Subcutaneous abdominal adipose tissue (tissue), 5 donors: ENCODE measurements at regions not wholly inside any gene's neighbourhood (a gene's known extent, or its start where the extent isn't known, plus 50 kb on each side); places are given as distances from the start of the nearest gene placed in this dataset.

Source experiments
- H3K27ac ChIP-seq: one replicate; pipeline ENCODE4 v1.7.0; 2013; ENCODE audit warnings: low read depth, mild to moderate bottlenecking, inconsistent platforms, low read length, moderate library complexity
- H3K27me3 ChIP-seq, 5 donors: one replicate each; pipeline ENCODE4 v1.7.0; 2013; ENCODE audit warnings: low read length in 5 of 5, inconsistent platforms in 1 of 5; ENCODE audit not compliant: control insufficient read depth in 5 of 5, insufficient read depth in 4 of 5
- H3K36me3 ChIP-seq, 5 donors: one replicate each; pipeline ENCODE4 v1.7.0; 2013; ENCODE audit warnings: low read length in 5 of 5; ENCODE audit not compliant: control insufficient read depth in 5 of 5, insufficient read depth in 5 of 5
- H3K4me1 ChIP-seq, 5 donors: one replicate each; pipeline ENCODE4 v1.7.0; 2013; ENCODE audit warnings: low read length in 5 of 5, mild to moderate bottlenecking in 3 of 5, moderate library complexity in 1 of 5; ENCODE audit not compliant: control insufficient read depth in 5 of 5, insufficient read depth in 5 of 5
- H3K4me3 ChIP-seq, 5 donors: one replicate each; pipeline ENCODE4 v1.7.0; 2013; ENCODE audit warnings: low read length in 5 of 5, low read depth in 1 of 5
- H3K9ac ChIP-seq, 5 donors: one replicate each; pipeline ENCODE4 v1.7.0; 2013; ENCODE audit warnings: low read length in 5 of 5, mild to moderate bottlenecking in 4 of 5, moderate library complexity in 3 of 5
- H3K9me3 ChIP-seq, 5 donors: one replicate each; pipeline ENCODE4 v1.7.0; 2013; ENCODE audit warnings: low read length in 5 of 5; ENCODE audit not compliant: control insufficient read depth in 5 of 5
- donor health status: healthy.
- donor health status: healthy.
- donor health status: healthy.
- donor health status: healthy.
- donor health status: healthy.

DNA sequence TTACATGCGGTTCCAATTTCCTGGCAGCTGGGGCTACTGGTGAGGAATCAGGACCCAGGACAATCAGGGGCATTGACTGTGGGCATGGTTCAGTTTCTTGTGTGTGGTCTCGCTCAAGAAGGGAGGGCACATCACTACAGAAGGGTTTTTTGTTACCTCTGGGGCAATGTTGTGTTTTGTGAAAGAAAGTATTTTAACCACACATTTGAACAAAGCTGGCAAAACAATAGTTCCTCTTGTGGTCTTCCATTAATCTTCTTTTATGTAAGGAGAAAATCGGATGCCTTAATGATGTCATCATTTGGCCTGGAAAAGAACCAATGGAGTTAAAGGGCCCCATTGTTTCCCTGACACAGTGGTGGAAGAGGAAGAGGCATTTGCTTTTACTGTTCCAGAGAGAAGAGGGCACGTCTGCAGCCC, 197.4 kb downstream of the SH3BP4 start:
- no peaks in the 10 kb centered on the region for H3K9me3 ChIP-seq
- H3K9ac ChIP-seq = no peak overlapping the region
- H3K36me3 ChIP-seq = no peaks in the 10 kb centered on the region
- H3K27ac ChIP-seq = no peak overlapping the region
- H3K4me1 ChIP-seq = no peaks in the 10 kb centered on the region
- H3K4me3 ChIP-seq = no peak overlapping the region
- H3K27me3 ChIP-seq = peaks cover 0 to 4% (median 0%) of the 10 kb centered on the region in 5 donors

DNA sequence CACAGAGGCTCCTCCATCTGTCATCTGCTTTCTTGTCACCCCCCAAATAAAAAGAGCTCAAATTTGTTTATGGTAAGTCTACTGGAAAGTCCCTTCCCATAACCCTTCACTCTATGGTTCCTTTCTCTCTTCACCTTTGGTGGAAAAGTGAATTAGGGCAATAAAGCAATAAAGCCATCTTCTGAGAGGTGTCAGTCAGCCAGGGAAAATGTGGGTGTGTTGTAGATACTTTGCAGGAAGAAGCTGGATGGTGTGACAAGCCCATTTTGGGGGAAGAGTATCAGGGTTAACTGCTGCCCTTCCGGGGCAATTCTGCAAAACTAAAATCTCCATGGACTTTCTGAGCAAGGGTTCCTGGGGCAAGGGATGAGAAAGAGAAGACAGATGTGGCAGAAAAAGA, 197.9 kb downstream of the SH3BP4 start:
- Histone ChIP-seq H3K4me1 (no peaks in the 10 kb centered on the region), H3K9ac (no peak overlapping the region), H3K4me3 (no peak overlapping the region), H3K27ac (no peak overlapping the region), H3K27me3 (peaks cover 0 to 4% (median 0%) of the 10 kb centered on the region in 5 donors), H3K36me3 (no peaks in the 10 kb centered on the region), H3K9me3 (no peaks in the 10 kb centered on the region)

DNA sequence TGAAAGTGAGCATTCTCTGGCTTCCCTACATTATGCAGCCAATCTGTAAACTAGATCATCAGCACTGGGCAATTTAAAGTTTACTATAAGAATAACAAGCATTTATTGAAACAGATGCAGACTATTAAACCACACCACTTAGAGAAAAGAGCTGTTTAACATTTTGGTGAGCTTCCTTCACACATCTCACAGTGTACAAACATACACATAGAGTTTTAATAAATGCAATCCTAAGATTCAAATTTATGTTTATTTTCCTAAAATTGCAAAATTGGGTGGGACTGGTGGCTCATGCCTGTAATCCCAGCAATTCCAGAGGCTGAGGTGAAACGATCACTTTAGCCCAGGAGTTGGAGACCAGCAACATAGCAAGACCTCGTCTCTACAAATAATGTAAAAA, 199.3 kb downstream of the SH3BP4 start:
- Histone ChIP-seq H3K36me3 (no peaks in the 10 kb centered on the region), H3K4me1 (no peaks in the 10 kb centered on the region), H3K9me3 (no peaks in the 10 kb centered on the region), H3K27me3 (peaks cover 0 to 4% (median 0%) of the 10 kb centered on the region in 5 donors), H3K4me3 (no peak overlapping the region), H3K9ac (no peak overlapping the region), H3K27ac (no peak overlapping the region)

DNA sequence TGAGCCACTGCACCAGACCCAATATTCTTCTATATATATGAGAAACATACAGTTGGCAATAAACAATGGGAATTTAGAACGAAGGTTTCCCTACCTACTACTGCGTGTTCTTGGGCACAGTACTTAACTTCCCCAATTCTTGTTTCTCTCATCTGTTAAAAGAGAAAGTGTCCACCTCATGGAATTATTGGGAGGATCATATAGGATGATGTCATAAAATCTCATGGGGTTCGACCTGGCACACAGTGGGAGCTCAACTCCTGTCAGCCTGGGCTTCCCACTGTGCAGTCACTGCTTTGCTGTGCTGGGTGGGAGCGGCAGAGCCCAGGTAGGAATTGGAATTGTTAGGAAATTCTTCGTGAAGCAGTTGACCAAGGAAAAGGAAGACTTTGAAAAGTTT, 203.3 kb downstream of the SH3BP4 start:
- H3K36me3 ChIP-seq = no peaks in the 10 kb centered on the region
- no peak overlapping the region for H3K27ac ChIP-seq
- no peak overlapping the region for H3K9ac ChIP-seq
- H3K4me3 ChIP-seq = no peak overlapping the region
- no peaks in the 10 kb centered on the region for H3K4me1 ChIP-seq
- H3K9me3 ChIP-seq = peaks cover 0 to 3% (median 0%) of the 10 kb centered on the region in 5 donors
- peaks cover 0 to 9% (median 0%) of the 10 kb centered on the region in 5 donors for H3K27me3 ChIP-seq

DNA sequence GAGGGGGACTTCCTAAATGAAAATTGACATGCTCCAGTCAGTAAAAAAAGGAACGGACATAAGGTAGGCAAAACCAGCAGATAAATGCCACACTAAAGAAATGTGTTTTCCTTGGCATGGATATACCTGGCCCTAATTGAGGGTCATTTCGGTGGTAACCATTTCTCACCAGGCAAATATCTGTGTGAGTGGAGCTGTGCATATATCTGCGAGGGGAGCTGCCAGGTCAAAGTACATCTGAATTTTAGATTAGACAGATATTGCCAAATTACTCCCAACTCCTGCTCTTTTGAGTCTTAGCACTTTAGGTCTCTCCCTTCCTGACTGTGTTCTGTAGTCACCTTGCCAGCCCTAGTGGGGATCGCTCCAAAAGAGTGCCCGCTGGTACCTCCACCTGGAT, 204.2 kb downstream of the SH3BP4 start:
- H3K27me3 ChIP-seq = peaks cover 0 to 9% (median under 1%) of the 10 kb centered on the region in 5 donors
- no peaks in the 10 kb centered on the region for H3K36me3 ChIP-seq
- H3K4me1 ChIP-seq = no peaks in the 10 kb centered on the region

DNA sequence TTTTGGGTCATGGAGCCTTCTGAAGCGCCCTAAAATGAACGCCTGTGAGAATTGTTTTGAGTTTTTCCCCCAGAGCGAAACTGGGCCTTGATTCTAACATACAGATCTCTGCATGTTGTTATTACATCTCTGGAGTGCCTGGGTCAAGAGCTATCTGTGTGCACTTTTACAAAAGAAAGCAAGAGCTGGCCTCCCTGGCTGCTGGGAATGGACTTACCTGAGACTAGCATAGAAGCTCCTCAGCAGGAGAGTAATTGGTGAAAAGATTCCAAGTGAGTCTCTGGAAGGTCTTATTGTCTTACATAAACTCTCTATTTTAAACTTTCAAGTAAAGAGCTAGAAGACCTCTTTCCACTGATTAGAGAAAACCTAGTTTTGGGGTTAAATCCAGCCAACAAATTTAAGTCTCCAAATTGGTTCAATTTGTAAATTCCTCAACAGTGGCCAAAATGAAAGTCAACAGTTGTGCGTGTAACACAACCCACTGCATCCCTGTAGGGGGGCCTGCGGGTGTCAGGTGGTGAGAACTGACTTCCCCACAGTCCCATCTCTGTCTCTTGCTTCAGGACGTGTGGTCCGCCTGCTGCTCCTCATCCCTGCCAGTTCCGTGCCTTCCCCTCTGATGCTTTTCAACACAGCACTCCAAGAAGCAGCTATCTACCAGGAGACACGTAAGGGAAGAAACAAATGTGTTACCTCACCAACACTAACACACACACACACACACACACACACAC, 206.1 kb downstream of the SH3BP4 start:
- Histone ChIP-seq H3K27ac (no peak overlapping the region), H3K9ac (no peak overlapping the region), H3K4me1 (no peaks in the 10 kb centered on the region), H3K9me3 (peaks cover 0 to 3% (median 0%) of the 10 kb centered on the region in 5 donors), H3K4me3 (no peak overlapping the region), H3K27me3 (peaks cover 0 to 13% (median 3%) of the 10 kb centered on the region in 5 donors), H3K36me3 (no peaks in the 10 kb centered on the region)

More for the DNA sequence above, 204.2 kb downstream of the SH3BP4 start:
- Histone ChIP-seq H3K4me3 (no peak overlapping the region), H3K9me3 (peaks cover 0 to 3% (median 0%) of the 10 kb centered on the region in 5 donors), H3K27ac (no peak overlapping the region), H3K9ac (no peak overlapping the region)

DNA sequence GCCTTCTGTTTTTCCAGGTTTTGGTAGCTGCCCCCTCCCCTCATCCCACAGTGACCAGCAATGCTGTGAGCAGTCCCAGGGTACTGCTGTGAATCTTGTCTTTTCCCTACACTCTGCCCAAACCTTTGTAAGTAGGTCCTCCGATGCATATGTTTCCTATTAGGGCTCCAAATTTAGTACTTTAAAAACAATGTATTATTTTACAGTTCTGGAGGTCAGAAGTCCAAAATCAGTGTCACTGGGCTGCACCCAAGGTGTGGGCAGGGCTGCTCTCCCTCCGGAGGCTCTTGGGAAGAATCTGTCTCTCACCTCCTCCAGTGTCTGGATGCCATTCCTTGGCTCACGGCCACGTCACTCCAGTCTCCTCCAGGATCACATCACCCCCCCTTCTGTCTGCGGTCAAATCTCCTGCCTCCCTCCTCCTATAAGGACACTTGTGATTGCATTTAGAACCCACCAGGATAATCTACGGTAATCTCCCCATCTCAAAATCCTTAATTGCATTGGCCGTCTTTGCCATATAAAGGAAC, 208.5 kb downstream of the SH3BP4 start:
- Histone ChIP-seq H3K4me1 (no peaks in the 10 kb centered on the region), H3K9me3 (peaks cover 0 to 3% (median 0%) of the 10 kb centered on the region in 5 donors), H3K27ac (no peak overlapping the region), H3K36me3 (no peaks in the 10 kb centered on the region), H3K27me3 (peaks cover 0 to 13% (median 3%) of the 10 kb centered on the region in 5 donors), H3K9ac (no peak overlapping the region), H3K4me3 (no peak overlapping the region)

DNA sequence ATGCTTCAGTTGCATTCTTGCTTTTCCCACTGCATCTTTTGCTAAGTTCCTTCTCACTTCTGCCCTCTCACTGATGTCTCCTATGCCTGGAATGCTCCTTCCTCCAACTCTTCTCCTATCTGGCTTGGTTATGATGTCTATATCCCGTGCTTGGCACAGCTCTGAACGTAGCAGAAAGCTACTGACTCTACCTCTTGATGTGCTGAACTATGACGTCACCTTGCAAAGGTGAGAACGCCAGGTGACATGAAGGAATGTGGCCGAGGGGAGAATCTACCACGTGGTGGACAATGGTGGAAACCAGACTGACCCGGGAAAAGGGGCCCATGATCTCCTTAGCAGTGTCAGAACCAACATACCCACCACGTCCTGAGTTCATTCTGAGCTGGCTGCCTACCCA, 209.7 kb downstream of the SH3BP4 start:
- peaks cover 0 to 3% (median 0%) of the 10 kb centered on the region in 5 donors for H3K9me3 ChIP-seq
- peaks cover 0 to 2% (median 0%) of the 10 kb centered on the region in 5 donors for H3K4me1 ChIP-seq
- H3K4me3 ChIP-seq = no peak overlapping the region
- no peak overlapping the region for H3K27ac ChIP-seq
- H3K27me3 ChIP-seq = peaks cover 0 to 9% (median 3%) of the 10 kb centered on the region in 5 donors
- no peaks in the 10 kb centered on the region for H3K36me3 ChIP-seq
- H3K9ac ChIP-seq = no peak overlapping the region

DNA sequence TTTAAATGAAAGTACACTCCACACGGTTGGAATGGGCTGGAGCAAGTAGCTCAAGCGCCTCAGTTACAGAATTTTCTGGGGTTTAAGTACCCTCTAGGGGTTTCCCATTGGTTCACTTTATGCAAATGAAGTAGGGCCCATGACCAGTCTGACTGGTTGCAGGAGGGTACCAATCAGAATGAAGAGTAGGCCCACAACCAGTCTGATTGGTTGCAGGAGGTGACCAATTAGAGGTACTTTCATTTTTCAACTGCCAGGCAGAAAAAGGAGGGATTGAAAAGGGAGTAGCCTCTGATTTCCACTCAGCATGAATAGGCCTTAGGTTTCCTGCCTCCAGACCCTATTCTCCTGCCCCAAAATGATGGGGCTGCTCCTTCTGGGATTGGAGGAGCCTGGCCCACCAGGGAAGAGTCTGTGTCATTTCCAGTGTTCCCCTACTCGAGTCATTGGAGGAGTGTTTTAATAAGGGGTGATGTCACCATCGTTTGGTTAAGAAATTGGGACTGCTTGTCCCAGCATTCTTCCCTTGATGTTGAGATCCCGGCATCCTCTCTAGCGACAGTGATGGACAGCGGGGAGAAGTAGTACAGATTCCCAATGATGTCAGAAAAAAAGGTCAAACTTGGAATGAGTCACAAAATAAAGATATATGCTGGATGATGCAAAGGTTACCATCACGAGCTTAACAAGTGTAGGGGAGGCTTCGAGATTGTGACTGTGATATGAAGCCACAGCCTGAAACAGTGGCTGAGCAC, 210.4 kb downstream of the SH3BP4 start:
- Histone ChIP-seq H3K36me3 (no peaks in the 10 kb centered on the region), H3K9me3 (peaks cover 0 to 3% (median 0%) of the 10 kb centered on the region in 5 donors), H3K9ac (no peak overlapping the region), H3K27ac (no peak overlapping the region), H3K4me3 (no peak overlapping the region), H3K27me3 (peaks cover 0 to 7% (median 3%) of the 10 kb centered on the region in 5 donors), H3K4me1 (peaks cover 0 to 2% (median 0%) of the 10 kb centered on the region in 5 donors)

DNA sequence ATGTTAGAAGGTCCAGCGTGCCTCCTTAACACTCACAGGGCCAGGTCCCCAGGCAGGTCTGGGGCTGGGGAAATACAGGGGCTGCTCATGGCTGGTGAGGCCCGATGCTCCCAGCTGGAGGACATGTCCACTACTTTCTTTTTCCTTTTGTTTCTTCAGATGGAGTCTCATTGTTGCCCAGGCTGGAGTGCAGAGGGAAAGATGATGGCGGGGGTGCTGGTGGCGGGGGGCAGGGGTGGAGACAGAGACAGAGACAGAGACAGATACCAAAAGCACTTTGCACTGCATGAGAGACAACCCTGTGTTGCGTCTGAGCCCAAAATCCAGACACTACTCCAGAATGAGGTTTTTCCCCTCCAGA, 211.0 kb downstream of the SH3BP4 start:
- Histone ChIP-seq H3K27me3 (peaks cover 0 to 7% (median 3%) of the 10 kb centered on the region in 5 donors), H3K27ac (no peak overlapping the region)

More for the DNA sequence above, 211.0 kb downstream of the SH3BP4 start:
- Histone ChIP-seq H3K4me1 (peaks cover 0 to 2% (median 0%) of the 10 kb centered on the region in 5 donors), H3K9ac (no peak overlapping the region), H3K36me3 (no peaks in the 10 kb centered on the region), H3K4me3 (no peak overlapping the region), H3K9me3 (peaks cover 0 to 3% (median 0%) of the 10 kb centered on the region in 5 donors)
